Mesenchymal stem cell (in vitro differentiated cells and primary cell): ENCODE measurements at regions not wholly inside any gene's neighbourhood (a gene's known extent, or its start where the extent isn't known, plus 50 kb on each side); places are given as distances from the start of the nearest gene placed in this dataset.

ENCODE experiments used
- DNase-seq: peaks from one replicate; pipeline ENCODE4 v3.0.0-alpha.2; 2013
- H2AFZ ChIP-seq: one replicate; pipeline ENCODE4 v1.6.1; 2013; ENCODE audit warnings: low read depth, mild to moderate bottlenecking, control low read depth, inconsistent platforms, low read length, moderate library complexity
- H2AK5ac ChIP-seq: 2 replicates; pipeline ENCODE4 v1.6.1; 2013; ENCODE audit warnings: low read length, moderate library complexity, mild to moderate bottlenecking, inconsistent platforms; ENCODE audit not compliant: severe bottlenecking
- H2BK120ac ChIP-seq: one replicate; pipeline ENCODE4 v1.6.1; 2013; ENCODE audit warnings: low read depth, mild to moderate bottlenecking, inconsistent platforms, low read length, moderate library complexity
- H2BK12ac ChIP-seq, 2 experiments: one replicate each; pipeline ENCODE4 v1.6.1; 2013; ENCODE audit warnings: inconsistent platforms in 2 of 2, low read length in 2 of 2, mild to moderate bottlenecking in 2 of 2, moderate library complexity in 2 of 2, control low read depth in 1 of 2
- H2BK15ac ChIP-seq: one replicate; pipeline ENCODE4 v1.6.1; 2013; ENCODE audit warnings: mild to moderate bottlenecking, low read depth, inconsistent platforms; ENCODE audit not compliant: poor library complexity, severe bottlenecking
- H2BK5ac ChIP-seq: 2 replicates; pipeline ENCODE4 v1.6.1; 2013; ENCODE audit warnings: low read depth, mild to moderate bottlenecking, low read length, control low read depth, inconsistent platforms; ENCODE audit not compliant: poor library complexity, severe bottlenecking
- H3K14ac ChIP-seq, 2 experiments: one replicate each; pipeline ENCODE4 v1.6.1; 2013; ENCODE audit warnings: inconsistent platforms in 2 of 2, low read length in 2 of 2, control low read depth in 1 of 2, mild to moderate bottlenecking in 1 of 2, moderate library complexity in 1 of 2
- H3K18ac ChIP-seq, 2 experiments: one replicate each; pipeline ENCODE4 v1.6.1; 2013; ENCODE audit warnings: inconsistent platforms in 2 of 2, low read length in 2 of 2, control low read depth in 1 of 2, low read depth in 1 of 2, mild to moderate bottlenecking in 1 of 2
- H3K23ac ChIP-seq, 2 experiments: one replicate each; pipeline ENCODE4 v1.6.1; 2013; ENCODE audit warnings: inconsistent platforms in 2 of 2, low read length in 2 of 2, mild to moderate bottlenecking in 2 of 2, moderate library complexity in 2 of 2, control low read depth in 1 of 2
- H3K27ac ChIP-seq: 2 replicates; pipeline ENCODE4 v1.5.1; 2013; ENCODE audit warnings: mild to moderate bottlenecking, moderate library complexity, low read length, control low read depth, inconsistent platforms; ENCODE audit not compliant: poor library complexity, severe bottlenecking
- H3K27me3 ChIP-seq, 2 experiments: 2 replicates each; pipeline versions ENCODE4 v1.6.1 to v1.7.0; 2013; ENCODE audit warnings: low read length in 2 of 2, mild to moderate bottlenecking in 2 of 2, moderate library complexity in 2 of 2, control low read depth in 1 of 2, inconsistent platforms in 1 of 2; ENCODE audit not compliant: control insufficient read depth in 1 of 2, insufficient read depth in 1 of 2
- H3K36me3 ChIP-seq, 2 experiments: 2 replicates each; pipeline versions ENCODE4 v1.6.1 to v1.7.0; 2013; ENCODE audit warnings: low read length in 2 of 2, control low read depth in 1 of 2, inconsistent platforms in 1 of 2, low read depth in 1 of 2, mild to moderate bottlenecking in 1 of 2; ENCODE audit not compliant: insufficient read depth in 2 of 2, control insufficient read depth in 1 of 2
- H3K4ac ChIP-seq, 2 experiments: one replicate each; pipeline ENCODE4 v1.6.1; 2013; ENCODE audit warnings: inconsistent platforms in 2 of 2, low read length in 2 of 2, mild to moderate bottlenecking in 2 of 2, moderate library complexity in 2 of 2, control low read depth in 1 of 2, low read depth in 1 of 2
- H3K4me1 ChIP-seq: 2 replicates; pipeline ENCODE4 v1.6.1; 2013; ENCODE audit warnings: low read depth, low read length, control low read depth; ENCODE audit not compliant: control insufficient read depth, insufficient read depth
- H3K4me2 ChIP-seq: 2 replicates; pipeline ENCODE4 v1.6.1; 2013; ENCODE audit warnings: low read length, mild to moderate bottlenecking, inconsistent platforms; ENCODE audit not compliant: poor library complexity, severe bottlenecking
- H3K4me3 ChIP-seq, 2 experiments: 2 replicates each; pipeline versions ENCODE4 v1.5.1 to v1.7.0; 2013; ENCODE audit warnings: low read length in 2 of 2, mild to moderate bottlenecking in 2 of 2, control low read depth in 1 of 2, low read depth in 1 of 2; ENCODE audit not compliant: insufficient read depth in 1 of 2
- H3K79me1 ChIP-seq: replicated peaks from 2 replicates; pipeline ENCODE4 v1.6.1; 2013; ENCODE audit warnings: mild to moderate bottlenecking, control low read depth, low read length, inconsistent platforms; ENCODE audit not compliant: poor library complexity, severe bottlenecking
- H3K9ac ChIP-seq: 2 replicates; pipeline ENCODE4 v1.7.0; 2013; ENCODE audit warnings: mild to moderate bottlenecking, low read length, moderate library complexity
- H3K9me3 ChIP-seq: 2 replicates; pipeline ENCODE4 v1.7.0; 2013; ENCODE audit warnings: mild to moderate bottlenecking, low read length; ENCODE audit not compliant: control insufficient read depth
- H4K8ac ChIP-seq: one replicate; pipeline ENCODE4 v1.6.1; 2013; ENCODE audit warnings: inconsistent platforms, mild to moderate bottlenecking, low read length, moderate library complexity
- H4K91ac ChIP-seq: one replicate; pipeline ENCODE4 v1.6.1; 2013; ENCODE audit warnings: mild to moderate bottlenecking, low read length, inconsistent platforms
- WGBS: methylation state at CpG from one replicate; pipeline ENCODE4 v1.1.7; 2013; ENCODE audit warnings: mixed read lengths; 5-methylcytosine and 5-hydroxymethylcytosine counted together

DNA sequence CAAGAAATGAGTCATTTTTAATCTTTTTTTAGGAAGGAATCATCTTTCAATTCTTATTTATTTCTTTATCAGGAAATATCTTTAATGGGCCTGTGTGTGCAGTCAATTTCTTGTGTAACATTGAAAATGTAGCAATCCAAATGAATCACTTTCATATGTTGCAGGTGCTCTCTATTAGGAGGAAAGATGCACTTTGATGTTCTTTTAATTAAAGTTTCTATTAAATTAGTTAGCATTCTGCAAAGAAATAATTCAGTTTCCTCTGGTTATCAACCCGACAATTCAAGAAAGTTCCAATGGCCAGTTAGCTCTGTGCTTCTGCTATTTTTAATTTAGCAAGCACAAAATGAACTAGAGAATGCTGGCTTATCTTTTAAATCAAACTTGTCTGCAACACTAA, 212.0 kb downstream of the PCDH17 start:
- Histone ChIP-seq H3K36me3 (no peaks in the 10 kb centered on the region), H2AK5ac (no peak overlapping the region), H3K27me3 (no peaks in the 10 kb centered on the region), H3K23ac (no peak overlapping the region), H4K8ac (no peak overlapping the region), H2BK12ac (no peak overlapping the region), H3K4ac (no peak overlapping the region), H2BK15ac (no peak overlapping the region), H3K9me3 (peaks cover 18% of the 10 kb centered on the region), H2BK5ac (no peak overlapping the region), H3K14ac (no peak overlapping the region), H2BK120ac (no peak overlapping the region), H2AFZ (no peak overlapping the region), H3K4me3 (no peak overlapping the region), H3K18ac (no peak overlapping the region), H3K4me1 (no peaks in the 10 kb centered on the region), H4K91ac (no peak overlapping the region), H3K79me1 (no peaks in the 10 kb centered on the region), H3K9ac (no peak overlapping the region), H3K27ac (no peak overlapping the region), H3K4me2 (no peak overlapping the region)
- no peak for DNase-seq
- WGBS: 82% methylated on average over 1 of the region's 1 CpG

DNA sequence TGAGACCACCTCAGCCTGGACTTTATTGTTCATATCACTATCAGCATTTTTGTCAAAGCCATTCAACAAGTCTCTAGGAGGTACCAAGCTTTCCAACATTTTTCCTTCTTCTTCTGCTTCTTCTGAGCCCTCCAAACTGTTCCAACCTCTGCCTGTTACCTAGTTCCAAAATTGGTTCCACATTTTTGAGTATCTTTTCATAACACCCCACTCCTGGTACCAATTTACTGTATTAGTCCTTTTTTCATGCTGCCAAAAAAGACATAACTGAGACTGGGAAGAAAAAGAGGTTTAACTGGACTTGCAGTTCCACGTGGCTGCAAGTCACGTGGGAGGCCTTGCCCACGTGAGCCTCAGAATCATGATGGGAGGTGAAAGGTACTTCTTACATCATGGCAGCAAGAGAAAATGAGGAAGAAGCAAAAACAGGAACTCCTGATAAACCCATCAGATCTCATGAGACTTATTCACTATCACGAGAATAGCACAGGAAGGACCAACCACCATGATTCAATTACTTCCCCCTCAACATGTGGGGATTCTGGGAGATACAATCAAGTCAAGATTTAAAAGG, 215.1 kb downstream of the PCDH17 start:
- Histone ChIP-seq H3K4ac (no peak overlapping the region), H3K4me1 (no peaks in the 10 kb centered on the region), H2BK15ac (no peak overlapping the region), H3K18ac (no peak overlapping the region), H3K79me1 (no peaks in the 10 kb centered on the region), H3K9ac (no peak overlapping the region), H3K9me3 (peaks cover 15% of the 10 kb centered on the region), H3K14ac (no peak overlapping the region), H2AK5ac (no peak overlapping the region), H2BK12ac (no peak overlapping the region), H3K27ac (no peak overlapping the region), H3K4me3 (no peak overlapping the region), H3K23ac (no peak overlapping the region), H3K36me3 (no peaks in the 10 kb centered on the region), H2AFZ (no peak overlapping the region), H4K91ac (no peak overlapping the region), H2BK120ac (no peak overlapping the region), H4K8ac (no peak overlapping the region), H3K4me2 (no peak overlapping the region), H3K27me3 (no peaks in the 10 kb centered on the region), H2BK5ac (no peak overlapping the region)
- WGBS: 79% methylated on average over 4 of the region's 4 CpGs
- no peak for DNase-seq

DNA sequence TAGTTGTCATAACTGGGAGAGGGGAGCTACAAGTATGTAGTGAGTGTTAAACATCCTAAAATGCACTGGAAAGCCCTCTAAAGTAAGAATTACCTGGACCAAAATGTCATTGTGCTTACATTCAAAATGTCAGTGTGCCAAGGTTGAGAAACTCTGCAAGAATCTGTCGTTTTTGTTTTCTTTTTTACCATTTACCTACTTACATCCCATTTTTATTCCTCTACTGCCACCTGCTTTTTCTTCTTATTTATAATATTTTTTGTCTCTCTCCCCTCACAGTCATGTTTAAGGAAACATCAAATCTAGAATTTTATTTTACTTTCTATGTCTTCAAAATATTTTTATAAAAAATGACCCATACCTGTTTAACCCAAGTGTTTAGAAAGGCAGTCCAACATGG, 226.4 kb downstream of the PCDH17 start:
- Histone ChIP-seq H4K91ac (no peak overlapping the region), H3K4me2 (no peak overlapping the region), H2BK12ac (no peak overlapping the region), H3K4me3 (no peak overlapping the region), H3K14ac (peak overlapping the region in 1 of 2 experiments; percentile 60), H4K8ac (no peak overlapping the region), H3K4me1 (no peaks in the 10 kb centered on the region), H2BK5ac (no peak overlapping the region), H3K27me3 (no peaks in the 10 kb centered on the region), H2BK120ac (no peak overlapping the region), H2AK5ac (no peak overlapping the region), H3K4ac (no peak overlapping the region), H2AFZ (peak overlapping the region; percentile 51), H3K23ac (no peak overlapping the region), H3K79me1 (no peaks in the 10 kb centered on the region), H3K18ac (no peak overlapping the region), H3K9ac (no peak overlapping the region), H2BK15ac (no peak overlapping the region), H3K36me3 (no peaks in the 10 kb centered on the region), H3K9me3 (peaks cover 3% of the 10 kb centered on the region), H3K27ac (no peak overlapping the region)
- 41% methylated on average over 1 of the region's 1 CpG for WGBS
- DNase-seq: no peak

DNA sequence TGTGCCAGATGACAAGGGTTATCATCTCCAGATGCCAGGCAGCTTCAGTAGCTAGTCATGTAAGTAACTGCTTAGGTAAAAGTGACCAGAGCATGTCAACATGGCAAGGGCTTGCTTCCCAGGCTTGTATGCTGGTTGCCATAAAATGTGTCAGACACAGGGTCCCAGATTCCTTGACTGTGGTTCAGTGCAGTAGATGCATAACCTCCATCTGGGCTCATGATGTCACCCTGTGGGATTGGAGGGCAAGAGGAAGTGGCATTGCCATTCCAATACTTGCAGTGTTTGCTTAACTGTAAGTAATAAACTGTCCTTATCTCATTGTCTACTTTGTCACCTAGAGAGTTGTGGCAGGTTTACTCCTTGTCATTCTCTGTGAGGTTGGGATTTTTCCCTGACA, 226.8 kb downstream of the PCDH17 start:
- H3K23ac ChIP-seq: no peak overlapping the region
- no peak overlapping the region for H2BK120ac ChIP-seq
- H3K9ac ChIP-seq: no peak overlapping the region
- peaks cover 2% of the 10 kb centered on the region for H3K9me3 ChIP-seq
- H3K36me3 ChIP-seq: no peaks in the 10 kb centered on the region
- no peak overlapping the region for H3K4me3 ChIP-seq
- no peak overlapping the region for H4K91ac ChIP-seq
- no peak overlapping the region for H4K8ac ChIP-seq
- no peak overlapping the region for H3K4me2 ChIP-seq
- no peaks in the 10 kb centered on the region for H3K27me3 ChIP-seq
- peak overlapping the region in 1 of 2 experiments; percentile 60 for H3K14ac ChIP-seq
- no peak overlapping the region for H3K4ac ChIP-seq
- peak overlapping the region; percentile 51 for H2AFZ ChIP-seq
- no peak overlapping the region for H2BK5ac ChIP-seq
- no peak overlapping the region for H2BK12ac ChIP-seq
- DNase-seq: no peak
- H3K27ac ChIP-seq: no peak overlapping the region
- H3K18ac ChIP-seq: peak overlapping the region in 1 of 2 experiments; percentile 2
- no peaks in the 10 kb centered on the region for H3K4me1 ChIP-seq
- H3K79me1 ChIP-seq: no peaks in the 10 kb centered on the region
- no peak overlapping the region for H2BK15ac ChIP-seq
- no peak overlapping the region for H2AK5ac ChIP-seq
